ENCODE measurements at regions not wholly inside any gene's neighbourhood (a gene's known extent, or its start where the extent isn't known, plus 50 kb on each side); places are given as distances from the start of the nearest gene placed in this dataset.

GRCh38 chr4:136755531-136755916 lies 776.8 kb downstream of the PCDH18 start:
- Histone ChIP-seq H3K9me2 (replicated peaks; ENCODE audit: low read length) (no peaks in the 10 kb centered on the region), H3K9me3 (ENCODE audit: low read length) (no peaks in the 10 kb centered on the region), H3K36me3 (ENCODE audit: low read depth, low read length) (no peaks in the 10 kb centered on the region), H3F3A (ENCODE audit: low read length, unreplicated experiment) (no peaks in the 10 kb centered on the region), H3K4me3 (ENCODE audit: low read length) (no peak overlapping the region), H2AFZ (ENCODE audit: low read length) (no peak overlapping the region), H3K4me2 (ENCODE audit: low read length) (no peak overlapping the region), H3K27ac (ENCODE audit: low read length) (no peak overlapping the region), H4K20me1 (ENCODE audit: low read length) (no peaks in the 10 kb centered on the region), H3K9ac (ENCODE audit: low read length) (no peak overlapping the region), H3K27me3 (ENCODE audit: low read length) (no peaks in the 10 kb centered on the region), H3K4me1 (ENCODE audit: insufficient read depth, low read length) (no peaks in the 10 kb centered on the region), H3K79me2 (ENCODE audit: low read length) (no peaks in the 10 kb centered on the region)
- ATAC-seq (no peak), DNase-seq (peak; percentile 9)
- no TSS peak for BruUV-seq (replicated peaks)
- POLR2A ChIA-PET (ENCODE audit: unreplicated experiment) = no interaction called here
- intact Hi-C loops (cut with micrococcal nuclease) = no loop called here
- CTCF ChIA-PET = no interaction called here
- TF ChIP-seq EZH2 (IDR thresholded peaks at IDR 0.05; ENCODE audit: low read length, unreplicated experiment) (no peak), EZH2phosphoT487 (IDR thresholded peaks at IDR 0.05; ENCODE audit: borderline replicate concordance, low read length) (no peak), CTCF (conservative IDR thresholded peaks at IDR 0.05; ENCODE audit: low read depth, low read length) (no peak)

- H3K4me2 ChIP-seq (ENCODE audit: low read length) = no peak overlapping the region
- POLR2A ChIA-PET (ENCODE audit: unreplicated experiment) = no interaction called here
- H3K9me3 ChIP-seq (ENCODE audit: low read length) = no peaks in the 10 kb centered on the region
- TF ChIP-seq EZH2 (IDR thresholded peaks at IDR 0.05; ENCODE audit: low read length, unreplicated experiment) (no peak), EZH2phosphoT487 (IDR thresholded peaks at IDR 0.05; ENCODE audit: borderline replicate concordance, low read length) (no peak), CTCF (conservative IDR thresholded peaks at IDR 0.05; ENCODE audit: low read depth, low read length) (no peak)
- no peaks in the 10 kb centered on the region for H3K79me2 ChIP-seq (ENCODE audit: low read length)
- H3K27me3 ChIP-seq (ENCODE audit: low read length) = no peaks in the 10 kb centered on the region
- no peaks in the 10 kb centered on the region for H3F3A ChIP-seq (ENCODE audit: low read length, unreplicated experiment)
- no peaks in the 10 kb centered on the region for H4K20me1 ChIP-seq (ENCODE audit: low read length)
- H3K36me3 ChIP-seq (ENCODE audit: low read depth, low read length) = no peaks in the 10 kb centered on the region
- H2AFZ ChIP-seq (ENCODE audit: low read length) = no peak overlapping the region
- H3K4me3 ChIP-seq (ENCODE audit: low read length) = no peak overlapping the region
- intact Hi-C loops (cut with micrococcal nuclease) = no loop called here
- no peak for DNase-seq
- CTCF ChIA-PET = no interaction called here
- no peaks in the 10 kb centered on the region for H3K9me2 ChIP-seq (replicated peaks; ENCODE audit: low read length)
- H3K9ac ChIP-seq (ENCODE audit: low read length) = no peak overlapping the region
- no peak for ATAC-seq
- H3K27ac ChIP-seq (ENCODE audit: low read length) = no peak overlapping the region
- H3K4me1 ChIP-seq (ENCODE audit: insufficient read depth, low read length) = no peaks in the 10 kb centered on the region
- BruUV-seq (replicated peaks) = no TSS peak
Measured at GRCh38 chr4:136754810-136755530, 777.3 kb downstream of the PCDH18 start.

- Histone ChIP-seq H2AFZ (ENCODE audit: low read length) (no peak overlapping the region), H3K9me3 (ENCODE audit: low read length) (no peaks in the 10 kb centered on the region), H3K27ac (ENCODE audit: low read length) (no peak overlapping the region), H4K20me1 (ENCODE audit: low read length) (no peaks in the 10 kb centered on the region), H3K36me3 (ENCODE audit: low read depth, low read length) (no peaks in the 10 kb centered on the region), H3K4me3 (ENCODE audit: low read length) (no peak overlapping the region), H3K9ac (ENCODE audit: low read length) (no peak overlapping the region), H3K4me1 (ENCODE audit: insufficient read depth, low read length) (no peaks in the 10 kb centered on the region), H3K27me3 (ENCODE audit: low read length) (no peaks in the 10 kb centered on the region), H3F3A (ENCODE audit: low read length, unreplicated experiment) (no peaks in the 10 kb centered on the region), H3K9me2 (replicated peaks; ENCODE audit: low read length) (no peaks in the 10 kb centered on the region), H3K79me2 (ENCODE audit: low read length) (no peaks in the 10 kb centered on the region), H3K4me2 (ENCODE audit: low read length) (no peak overlapping the region)
- CTCF ChIA-PET = no interaction called here
- POLR2A ChIA-PET (ENCODE audit: unreplicated experiment) = no interaction called here
- no peak for TF ChIP-seq CTCF (conservative IDR thresholded peaks at IDR 0.05; ENCODE audit: low read depth, low read length)
- no peak for TF ChIP-seq EZH2 (IDR thresholded peaks at IDR 0.05; ENCODE audit: low read length, unreplicated experiment)
- TF ChIP-seq EZH2phosphoT487 (IDR thresholded peaks at IDR 0.05; ENCODE audit: borderline replicate concordance, low read length) = no peak
- ATAC-seq = no peak
- intact Hi-C loops (cut with micrococcal nuclease) = no loop called here
- no TSS peak for BruUV-seq (replicated peaks)
- no peak for DNase-seq
Measured at GRCh38 chr4:136751556-136751955, 780.7 kb downstream of the PCDH18 start.
